Osteoblast (primary cell): ENCODE measurements at regions not wholly inside any gene's neighbourhood (a gene's known extent, or its start where the extent isn't known, plus 50 kb on each side); places are given as distances from the start of the nearest gene placed in this dataset.

Source experiments
- DNase-seq: peaks from one replicate; pipeline ENCODE4 v3.0.0; 2011; ENCODE audit warnings: low spot score, mixed read lengths; ENCODE audit not compliant: insufficient read length; ENCODE audit errors: missing footprints
- H2AFZ ChIP-seq: 2 replicates; pipeline ENCODE4 v1.6.0; 2011; ENCODE audit warnings: mild to moderate bottlenecking, low read length
- H3K27ac ChIP-seq: 2 replicates; pipeline ENCODE4 v1.5.1; 2011; ENCODE audit warnings: mild to moderate bottlenecking, low read depth, low read length, moderate library complexity
- H3K27me3 ChIP-seq: 2 replicates; pipeline ENCODE4 v1.6.0; 2012; ENCODE audit warnings: mild to moderate bottlenecking, control low read depth, inconsistent platforms, low read length, moderate library complexity; ENCODE audit not compliant: insufficient read depth
- H3K36me3 ChIP-seq: 2 replicates; pipeline ENCODE4 v1.5.1; 2011; ENCODE audit warnings: mild to moderate bottlenecking, low read length, control low read depth, moderate library complexity; ENCODE audit not compliant: insufficient read depth
- H3K4me1 ChIP-seq: 2 replicates; pipeline ENCODE4 v1.5.1; 2011; ENCODE audit warnings: mild to moderate bottlenecking, low read length, control low read depth, moderate library complexity; ENCODE audit not compliant: insufficient read depth
- H3K4me2 ChIP-seq: 2 replicates; pipeline ENCODE4 v1.6.0; 2011; ENCODE audit warnings: mild to moderate bottlenecking, low read length; ENCODE audit not compliant: insufficient read depth
- H3K4me3 ChIP-seq: fragments of 200-600 bp; sonication (generic); 3 replicates; pipeline ENCODE4 v1.5.1; 2012; ENCODE audit warnings: mild to moderate bottlenecking, low read length, inconsistent platforms; ENCODE audit not compliant: insufficient read depth
- H3K79me2 ChIP-seq: 2 replicates; pipeline ENCODE4 v1.6.0; 2012; ENCODE audit warnings: mild to moderate bottlenecking, low read length, control low read depth, inconsistent platforms; ENCODE audit not compliant: insufficient read depth
- H3K9me3 ChIP-seq: 2 replicates; pipeline ENCODE4 v1.5.1; 2011; ENCODE audit warnings: low read depth, low read length, control low read depth
- H4K20me1 ChIP-seq: 2 replicates; pipeline ENCODE4 v1.6.0; 2012; ENCODE audit warnings: mild to moderate bottlenecking, low read length, control low read depth; ENCODE audit not compliant: insufficient read depth
- TF ChIP-seq, protein P1 (sequence below): IDR thresholded peaks from 2 replicates; pipeline ENCODE4 v1.5.1; 2011; ENCODE audit warnings: mild to moderate bottlenecking, low read depth, low read length, moderate library complexity; ENCODE audit errors: extremely low read depth

DNA sequence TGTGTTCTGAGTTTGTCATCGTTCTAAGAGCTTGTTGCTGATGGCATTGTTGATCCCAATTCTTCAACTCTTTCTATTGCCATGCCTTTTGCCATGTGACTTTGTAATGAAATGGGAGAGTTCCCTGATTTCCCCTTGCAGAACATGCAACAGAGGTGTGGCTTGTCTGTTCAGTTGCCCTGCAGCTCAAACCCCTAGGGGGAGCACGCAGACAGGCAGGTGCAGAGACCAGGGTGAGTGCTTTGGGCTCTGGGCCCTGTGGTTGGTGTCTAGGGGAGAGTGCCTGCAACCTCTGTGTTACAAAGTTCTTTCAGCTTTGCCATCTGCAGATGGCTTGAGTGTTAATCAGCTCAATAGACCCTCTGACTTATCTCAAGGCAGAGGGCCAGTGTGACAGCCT lies 332.7 kb downstream of the MID1IP1 start:
- TF ChIP-seq, protein P1, sequence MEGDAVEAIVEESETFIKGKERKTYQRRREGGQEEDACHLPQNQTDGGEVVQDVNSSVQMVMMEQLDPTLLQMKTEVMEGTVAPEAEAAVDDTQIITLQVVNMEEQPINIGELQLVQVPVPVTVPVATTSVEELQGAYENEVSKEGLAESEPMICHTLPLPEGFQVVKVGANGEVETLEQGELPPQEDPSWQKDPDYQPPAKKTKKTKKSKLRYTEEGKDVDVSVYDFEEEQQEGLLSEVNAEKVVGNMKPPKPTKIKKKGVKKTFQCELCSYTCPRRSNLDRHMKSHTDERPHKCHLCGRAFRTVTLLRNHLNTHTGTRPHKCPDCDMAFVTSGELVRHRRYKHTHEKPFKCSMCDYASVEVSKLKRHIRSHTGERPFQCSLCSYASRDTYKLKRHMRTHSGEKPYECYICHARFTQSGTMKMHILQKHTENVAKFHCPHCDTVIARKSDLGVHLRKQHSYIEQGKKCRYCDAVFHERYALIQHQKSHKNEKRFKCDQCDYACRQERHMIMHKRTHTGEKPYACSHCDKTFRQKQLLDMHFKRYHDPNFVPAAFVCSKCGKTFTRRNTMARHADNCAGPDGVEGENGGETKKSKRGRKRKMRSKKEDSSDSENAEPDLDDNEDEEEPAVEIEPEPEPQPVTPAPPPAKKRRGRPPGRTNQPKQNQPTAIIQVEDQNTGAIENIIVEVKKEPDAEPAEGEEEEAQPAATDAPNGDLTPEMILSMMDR = no peak
- H3K36me3 ChIP-seq = no peaks in the 10 kb centered on the region
- H3K4me3 ChIP-seq = no peak overlapping the region
- no peaks in the 10 kb centered on the region for H3K79me2 ChIP-seq
- H3K27me3 ChIP-seq = peaks cover 18% of the 10 kb centered on the region
- DNase-seq = no peak
- H3K4me2 ChIP-seq = no peak overlapping the region
- H4K20me1 ChIP-seq = peaks cover 3% of the 10 kb centered on the region
- H3K4me1 ChIP-seq = no peaks in the 10 kb centered on the region
- H3K9me3 ChIP-seq = no peaks in the 10 kb centered on the region
- no peak overlapping the region for H3K27ac ChIP-seq
- no peak overlapping the region for H2AFZ ChIP-seq

- no peaks in the 10 kb centered on the region for H3K36me3 ChIP-seq
- no peak overlapping the region for H2AFZ ChIP-seq
- peaks cover 26% of the 10 kb centered on the region for H3K27me3 ChIP-seq
- H3K9me3 ChIP-seq = no peaks in the 10 kb centered on the region
- no peak overlapping the region for H3K4me3 ChIP-seq
- H3K4me1 ChIP-seq = no peaks in the 10 kb centered on the region
- no peaks in the 10 kb centered on the region for H3K79me2 ChIP-seq
- H3K4me2 ChIP-seq = no peak overlapping the region
- peaks cover 3% of the 10 kb centered on the region for H4K20me1 ChIP-seq
- DNase-seq = no peak
- no peak overlapping the region for H3K27ac ChIP-seq
- TF ChIP-seq, protein P1 = no peak
Measured at GRCh38 chrX:39137363-39137954, 336.2 kb downstream of the MID1IP1 start.

DNA sequence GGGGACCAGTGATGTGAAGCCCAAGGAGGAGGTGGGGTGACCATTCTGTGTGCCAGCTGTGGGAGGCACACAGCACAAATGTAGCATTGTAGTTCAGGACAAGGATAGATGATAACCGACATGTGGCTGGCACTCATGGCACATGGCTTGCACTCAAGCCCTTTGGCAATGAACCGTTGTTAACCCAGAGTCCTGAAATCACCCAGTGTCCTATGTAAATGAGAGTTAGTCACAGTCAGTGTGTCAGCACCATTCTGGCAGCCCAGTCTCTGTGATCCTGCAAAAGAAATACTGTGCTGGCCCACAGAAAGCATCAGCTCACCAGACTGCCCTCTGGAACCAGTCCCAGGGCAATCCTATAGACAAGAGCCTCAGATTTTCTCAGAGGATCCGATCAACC lies 339.3 kb downstream of the MID1IP1 start:
- DNase-seq = no peak
- no peak overlapping the region for H3K4me2 ChIP-seq
- no peaks in the 10 kb centered on the region for H3K4me1 ChIP-seq
- TF ChIP-seq, protein P1 = no peak
- H3K79me2 ChIP-seq = no peaks in the 10 kb centered on the region
- H3K4me3 ChIP-seq = no peak overlapping the region
- no peaks in the 10 kb centered on the region for H3K9me3 ChIP-seq
- no peak overlapping the region for H2AFZ ChIP-seq
- H3K36me3 ChIP-seq = no peaks in the 10 kb centered on the region
- H3K27ac ChIP-seq = no peak overlapping the region
- peaks cover 19% of the 10 kb centered on the region for H3K27me3 ChIP-seq
- H4K20me1 ChIP-seq = no peaks in the 10 kb centered on the region

DNA sequence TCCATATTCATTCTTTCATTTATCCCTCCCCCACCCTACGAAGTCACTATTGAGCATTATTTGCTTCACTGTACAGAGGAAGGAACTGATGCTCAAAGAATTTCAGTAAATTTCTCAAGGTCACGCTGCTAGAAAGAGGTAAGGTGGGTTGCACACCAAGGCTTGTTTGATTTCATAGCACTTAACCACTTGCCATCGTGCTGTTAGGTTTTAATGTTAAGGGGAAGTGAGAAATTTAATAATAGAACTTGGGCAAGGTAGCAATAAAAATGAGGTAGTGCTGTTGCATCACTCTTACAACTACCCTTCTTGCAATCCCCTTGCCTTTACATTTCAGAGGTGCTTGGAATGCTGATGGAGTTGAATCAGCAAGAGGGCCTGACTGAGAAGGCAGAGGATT lies 343.1 kb downstream of the MID1IP1 start:
- no peaks in the 10 kb centered on the region for H3K9me3 ChIP-seq
- H3K79me2 ChIP-seq = no peaks in the 10 kb centered on the region
- no peak overlapping the region for H2AFZ ChIP-seq
- H3K27ac ChIP-seq = no peak overlapping the region
- H3K4me3 ChIP-seq = no peak overlapping the region
- no peaks in the 10 kb centered on the region for H3K4me1 ChIP-seq
- peaks cover 21% of the 10 kb centered on the region for H3K27me3 ChIP-seq
- no peak overlapping the region for H3K4me2 ChIP-seq
- no peaks in the 10 kb centered on the region for H3K36me3 ChIP-seq
- TF ChIP-seq, protein P1 = no peak
- H4K20me1 ChIP-seq = no peaks in the 10 kb centered on the region
- no peak for DNase-seq
